IPS-20b (cell line): ENCODE measurements at regions not wholly inside any gene's neighbourhood (a gene's known extent, or its start where the extent isn't known, plus 50 kb on each side); places are given as distances from the start of the nearest gene placed in this dataset.

ENCODE experiments used
- H3K27ac ChIP-seq: one replicate; pipeline ENCODE4 v1.5.1; 2013; ENCODE audit warnings: low read length
- H3K27me3 ChIP-seq: 2 replicates; pipeline ENCODE4 v1.6.1; 2013; ENCODE audit warnings: mild to moderate bottlenecking, low read length, inconsistent platforms; ENCODE audit not compliant: insufficient read depth
- H3K36me3 ChIP-seq: 2 replicates; pipeline ENCODE4 v1.6.1; 2013; ENCODE audit warnings: low read depth, mild to moderate bottlenecking, inconsistent platforms, low read length, moderate library complexity; ENCODE audit not compliant: insufficient read depth
- H3K4me1 ChIP-seq: 2 replicates; pipeline ENCODE4 v1.6.1; 2013; ENCODE audit warnings: mild to moderate bottlenecking, control low read depth, inconsistent platforms, low read length, moderate library complexity; ENCODE audit not compliant: insufficient read depth
- H3K4me3 ChIP-seq: 2 replicates; pipeline ENCODE4 v1.5.1; 2013; ENCODE audit warnings: mild to moderate bottlenecking, low read length, inconsistent platforms
- H3K9ac ChIP-seq: 2 replicates; pipeline ENCODE4 v1.6.1; 2013; ENCODE audit warnings: low read depth, mild to moderate bottlenecking, inconsistent platforms, low read length, moderate library complexity
- H3K9me3 ChIP-seq: 2 replicates; pipeline ENCODE4 v1.6.1; 2013; ENCODE audit warnings: mild to moderate bottlenecking, low read depth, low read length, inconsistent platforms; ENCODE audit not compliant: insufficient read depth

DNA sequence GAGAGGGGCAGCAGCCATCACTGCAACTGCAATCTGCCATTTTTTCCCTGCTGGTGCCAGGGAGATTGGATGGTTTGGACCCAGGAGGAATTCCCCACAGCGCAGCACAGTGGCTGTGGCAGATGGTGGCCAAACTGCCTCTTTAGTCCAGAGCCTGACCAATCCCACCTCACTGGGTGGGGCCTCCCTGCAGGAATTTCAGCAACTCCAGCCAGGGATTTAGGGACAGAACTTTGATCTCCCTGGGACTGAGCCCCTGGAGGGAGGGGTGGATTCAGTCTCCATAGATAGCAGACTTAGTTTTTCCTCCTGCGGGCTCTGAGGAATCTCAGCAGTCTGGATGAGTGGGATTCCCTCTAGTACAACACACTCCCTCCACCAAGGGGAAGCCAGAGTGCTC, 179.7 kb upstream of the WDR11 start:
- Histone ChIP-seq H3K9ac (no peak overlapping the region), H3K9me3 (no peaks in the 10 kb centered on the region), H3K27me3 (no peaks in the 10 kb centered on the region), H3K36me3 (no peaks in the 10 kb centered on the region), H3K27ac (no peak overlapping the region), H3K4me3 (no peak overlapping the region), H3K4me1 (no peaks in the 10 kb centered on the region)

DNA sequence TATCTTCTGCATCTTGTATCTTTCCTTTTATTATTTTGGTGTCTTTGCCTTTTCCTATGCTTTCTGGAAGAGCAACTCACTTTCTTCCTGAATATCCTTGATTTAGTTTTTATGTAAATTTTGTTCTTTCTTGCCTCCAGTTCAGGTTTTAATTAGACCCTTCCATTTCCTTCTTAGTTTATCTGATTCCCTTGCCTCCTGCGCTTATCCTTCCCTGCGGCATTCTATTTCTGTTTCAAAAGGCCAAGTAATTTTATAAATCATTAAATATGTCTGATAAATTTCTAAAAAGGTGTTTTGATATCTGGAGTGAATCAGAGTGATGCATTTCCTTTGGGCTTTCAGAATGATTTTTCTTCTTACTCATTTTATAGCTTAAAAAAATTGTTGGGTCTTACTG, 167.7 kb upstream of the WDR11 start:
- Histone ChIP-seq H3K4me3 (no peak overlapping the region), H3K9me3 (no peaks in the 10 kb centered on the region), H3K36me3 (no peaks in the 10 kb centered on the region), H3K4me1 (no peaks in the 10 kb centered on the region), H3K27me3 (no peaks in the 10 kb centered on the region), H3K27ac (no peak overlapping the region), H3K9ac (no peak overlapping the region)

DNA sequence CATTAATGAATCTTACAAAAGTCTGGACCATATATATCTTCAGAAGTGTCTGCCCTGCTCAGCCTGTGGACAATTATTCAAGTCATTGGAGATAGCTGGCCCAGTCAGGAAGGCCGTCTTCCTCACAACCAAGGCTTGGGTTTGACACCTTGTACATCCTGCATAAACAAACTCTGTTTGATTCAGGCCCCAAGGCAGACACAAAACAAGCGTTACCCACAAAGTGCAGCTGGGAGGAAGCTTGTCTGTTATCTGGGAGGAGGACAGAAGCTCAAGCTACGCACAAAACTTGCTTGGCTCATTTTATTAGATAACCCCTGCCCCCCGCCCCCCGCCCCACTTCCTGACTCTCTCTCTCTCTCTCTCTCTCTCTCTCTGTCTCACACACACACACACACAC, 166.9 kb upstream of the WDR11 start:
- Histone ChIP-seq H3K4me3 (no peak overlapping the region), H3K9me3 (no peaks in the 10 kb centered on the region), H3K27ac (no peak overlapping the region), H3K36me3 (no peaks in the 10 kb centered on the region), H3K27me3 (no peaks in the 10 kb centered on the region), H3K4me1 (no peaks in the 10 kb centered on the region), H3K9ac (no peak overlapping the region)

- no peak overlapping the region for H3K4me3 ChIP-seq
- no peak overlapping the region for H3K27ac ChIP-seq
- no peaks in the 10 kb centered on the region for H3K4me1 ChIP-seq
- no peaks in the 10 kb centered on the region for H3K9me3 ChIP-seq
- H3K9ac ChIP-seq: no peak overlapping the region
- H3K36me3 ChIP-seq: no peaks in the 10 kb centered on the region
- no peaks in the 10 kb centered on the region for H3K27me3 ChIP-seq
Measured at GRCh38 chr10:120685136-120685535, 166.0 kb upstream of the WDR11 start.

DNA sequence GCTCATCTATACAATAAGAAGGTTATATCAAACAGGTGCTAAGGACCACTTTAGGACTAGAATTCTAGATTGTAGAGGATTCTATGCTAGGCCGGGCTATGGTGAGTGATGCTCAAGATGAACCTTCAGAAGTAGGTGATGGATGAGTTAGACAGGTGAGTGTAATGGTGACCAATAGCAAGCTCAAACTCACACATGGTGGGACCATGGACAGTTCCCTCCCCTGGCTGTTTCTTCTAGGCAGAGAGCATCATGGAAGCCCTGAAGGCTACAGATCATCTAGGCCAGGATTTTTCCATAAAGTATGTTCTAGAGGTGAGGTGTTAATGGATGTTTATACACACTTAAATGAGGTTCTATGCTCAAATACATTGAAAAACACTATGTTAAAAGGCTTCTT, 162.2 kb upstream of the WDR11 start:
- Histone ChIP-seq H3K27ac (no peak overlapping the region), H3K36me3 (no peaks in the 10 kb centered on the region), H3K9ac (no peak overlapping the region), H3K27me3 (no peaks in the 10 kb centered on the region), H3K4me1 (no peaks in the 10 kb centered on the region), H3K9me3 (peaks cover under 1% of the 10 kb centered on the region; the same call in 1 of the 2 replicates), H3K4me3 (no peak overlapping the region)

- Histone ChIP-seq H3K27me3 (no peaks in the 10 kb centered on the region), H3K9me3 (peaks cover 6% of the 10 kb centered on the region; the same call in 1 of the 2 replicates), H3K4me3 (no peak overlapping the region), H3K27ac (no peak overlapping the region), H3K9ac (no peak overlapping the region), H3K36me3 (no peaks in the 10 kb centered on the region), H3K4me1 (no peaks in the 10 kb centered on the region)
Measured at GRCh38 chr10:120689777-120690529, 161.2 kb upstream of the WDR11 start.

DNA sequence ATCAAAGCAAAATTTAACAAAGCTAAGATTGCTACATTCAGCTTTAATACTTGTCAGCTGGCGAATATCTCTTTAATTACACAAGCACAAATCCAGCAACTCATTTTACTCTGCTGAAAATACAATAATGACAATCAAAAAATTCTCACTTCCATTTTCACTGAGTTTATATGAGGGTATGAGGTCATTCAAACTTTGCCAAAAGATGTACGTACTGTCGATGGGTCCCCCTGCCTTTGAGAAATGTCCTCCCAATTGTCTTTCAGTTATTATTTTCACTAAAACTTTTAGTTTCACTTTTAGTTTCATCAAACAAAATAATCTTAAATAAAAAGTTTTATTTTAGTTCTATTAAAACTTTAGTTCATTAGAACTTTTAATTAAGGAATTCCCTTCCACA, 159.5 kb upstream of the WDR11 start:
- no peaks in the 10 kb centered on the region for H3K4me1 ChIP-seq
- peaks cover 6% of the 10 kb centered on the region; the same call in 1 of the 2 replicates for H3K9me3 ChIP-seq
- no peak overlapping the region for H3K27ac ChIP-seq
- no peak overlapping the region for H3K9ac ChIP-seq
- H3K27me3 ChIP-seq: no peaks in the 10 kb centered on the region
- no peak overlapping the region for H3K4me3 ChIP-seq
- H3K36me3 ChIP-seq: no peaks in the 10 kb centered on the region

- Histone ChIP-seq H3K27ac (no peak overlapping the region), H3K9ac (no peak overlapping the region), H3K4me1 (no peaks in the 10 kb centered on the region), H3K9me3 (0 out of 2 replicates have a peak, but pooled peaks cover 7% of the 10 kb centered on the region), H3K4me3 (no peak overlapping the region), H3K27me3 (no peaks in the 10 kb centered on the region), H3K36me3 (no peaks in the 10 kb centered on the region)
Measured at GRCh38 chr10:120700426-120700825, 150.7 kb upstream of the WDR11 start.

DNA sequence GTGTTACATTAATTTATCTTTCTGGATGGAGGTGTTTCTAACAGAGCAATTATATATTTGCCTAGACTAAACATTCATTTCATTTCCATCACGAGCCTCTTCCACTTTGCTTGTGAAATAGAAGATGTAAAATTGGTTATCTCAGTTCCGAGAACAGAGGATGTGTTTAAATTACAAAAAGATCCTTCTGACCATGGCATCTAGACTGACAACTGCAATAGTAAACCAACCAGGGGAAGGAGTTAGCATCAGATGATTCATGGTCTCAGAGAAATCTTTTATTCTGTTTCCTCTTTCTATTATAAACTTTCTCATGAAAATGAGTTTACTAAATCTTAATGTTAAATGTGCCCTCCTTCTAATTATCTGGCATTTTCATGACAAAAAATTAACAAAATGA, 149.8 kb upstream of the WDR11 start:
- H3K4me1 ChIP-seq: no peaks in the 10 kb centered on the region
- H3K9me3 ChIP-seq: 0 out of 2 replicates have a peak, but pooled peaks cover 7% of the 10 kb centered on the region
- no peak overlapping the region for H3K9ac ChIP-seq
- no peaks in the 10 kb centered on the region for H3K27me3 ChIP-seq
- H3K4me3 ChIP-seq: no peak overlapping the region
- no peak overlapping the region for H3K27ac ChIP-seq
- H3K36me3 ChIP-seq: no peaks in the 10 kb centered on the region

DNA sequence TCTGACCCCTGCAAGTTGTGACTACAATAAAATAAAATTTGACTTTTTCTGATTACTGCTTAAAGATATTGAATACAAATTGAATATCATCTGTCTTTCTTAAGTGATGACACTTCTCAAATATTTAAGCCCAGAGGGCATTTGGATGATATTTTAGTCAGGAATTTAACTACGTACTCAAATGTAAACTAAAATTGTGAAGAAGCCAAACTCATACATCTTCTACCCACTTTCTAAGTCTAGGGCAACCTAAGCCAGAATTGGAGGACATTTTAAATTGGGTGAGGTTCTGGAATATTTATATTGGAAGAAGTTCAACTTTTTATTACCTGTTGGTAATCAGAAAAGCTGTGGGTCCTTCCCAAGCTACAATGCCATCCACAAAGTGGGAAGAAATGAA, 149.1 kb upstream of the WDR11 start:
- Histone ChIP-seq H3K4me1 (no peaks in the 10 kb centered on the region), H3K9me3 (0 out of 2 replicates have a peak, but pooled peaks cover 7% of the 10 kb centered on the region), H3K4me3 (no peak overlapping the region), H3K36me3 (no peaks in the 10 kb centered on the region), H3K27ac (no peak overlapping the region), H3K9ac (no peak overlapping the region), H3K27me3 (no peaks in the 10 kb centered on the region)

GRCh38 chr10:120705309-120705708, 145.9 kb upstream of the WDR11 start:
- no peak overlapping the region for H3K9ac ChIP-seq
- H3K27me3 ChIP-seq: no peaks in the 10 kb centered on the region
- no peak overlapping the region for H3K4me3 ChIP-seq
- no peak overlapping the region for H3K27ac ChIP-seq
- no peaks in the 10 kb centered on the region for H3K36me3 ChIP-seq
- no peaks in the 10 kb centered on the region for H3K9me3 ChIP-seq
- no peaks in the 10 kb centered on the region for H3K4me1 ChIP-seq

GRCh38 chr10:120710076-120710475, 141.1 kb upstream of the WDR11 start:
- H3K9me3 ChIP-seq: no peaks in the 10 kb centered on the region
- H3K27ac ChIP-seq: no peak overlapping the region
- no peaks in the 10 kb centered on the region for H3K4me1 ChIP-seq
- no peak overlapping the region for H3K9ac ChIP-seq
- no peaks in the 10 kb centered on the region for H3K27me3 ChIP-seq
- H3K4me3 ChIP-seq: no peak overlapping the region
- no peaks in the 10 kb centered on the region for H3K36me3 ChIP-seq
